ENCODE measurements at regions not wholly inside any gene's neighbourhood (a gene's known extent, or its start where the extent isn't known, plus 50 kb on each side); places are given as distances from the start of the nearest gene placed in this dataset.

- TF ChIP-seq POLR2A (IDR thresholded peaks at IDR 0.05): no peak
- TF ChIP-seq EP300 (IDR thresholded peaks at IDR 0.05): no peak
- no peak for TF ChIP-seq CTCF (IDR thresholded peaks at IDR 0.05)
- no peaks in the 10 kb centered on the region for H3K9me3 ChIP-seq
- H3K27me3 ChIP-seq: no peaks in the 10 kb centered on the region
- H3K4me1 ChIP-seq: peaks cover 0 to 12% (median 0%) of the 10 kb centered on the region in 4 donors
- peak in 1 of 2 donors; percentile 24 for DNase-seq (ENCODE audit: low spot score in 2 of 2)
- H3K4me3 ChIP-seq: no peak overlapping the region
- 61 to 66% methylated on average over 12 of the region's 12 CpGs for WGBS, 2 donors
- H3K36me3 ChIP-seq: no peaks in the 10 kb centered on the region
- H3K27ac ChIP-seq: no peak overlapping the region
Observed at GRCh38 chr4:79623021-79623870, 215.2 kb upstream of the GK2 start.

GRCh38 chr4:79621061-79621460 is 213.0 kb upstream of the GK2 start:
- Histone ChIP-seq H3K27ac (no peak overlapping the region), H3K36me3 (no peaks in the 10 kb centered on the region), H3K4me3 (no peak overlapping the region), H3K4me1 (peaks cover 0 to 8% (median 0%) of the 10 kb centered on the region in 4 donors), H3K27me3 (no peaks in the 10 kb centered on the region), H3K9me3 (no peaks in the 10 kb centered on the region)
- DNase-seq (ENCODE audit: low spot score in 2 of 2): no peak
- WGBS, 2 donors: 88 to 92% methylated on average over 1 of the region's 1 CpG
- TF ChIP-seq CTCF (IDR thresholded peaks at IDR 0.05) (no peak), EP300 (IDR thresholded peaks at IDR 0.05) (no peak), POLR2A (IDR thresholded peaks at IDR 0.05) (no peak)

GRCh38 chr4:79620617-79621016 is 212.6 kb upstream of the GK2 start:
- Histone ChIP-seq H3K4me3 (no peak overlapping the region), H3K4me1 (peaks cover 0 to 8% (median 0%) of the 10 kb centered on the region in 4 donors), H3K9me3 (no peaks in the 10 kb centered on the region), H3K27ac (no peak overlapping the region), H3K36me3 (no peaks in the 10 kb centered on the region), H3K27me3 (no peaks in the 10 kb centered on the region)
- no peak for TF ChIP-seq EP300 (IDR thresholded peaks at IDR 0.05)
- no peak for TF ChIP-seq CTCF (IDR thresholded peaks at IDR 0.05)
- no peak for TF ChIP-seq POLR2A (IDR thresholded peaks at IDR 0.05)
- no peak for DNase-seq (ENCODE audit: low spot score in 2 of 2)

GRCh38 chr4:79613269-79613935 is 205.4 kb upstream of the GK2 start:
- TF ChIP-seq EP300 (IDR thresholded peaks at IDR 0.05) (no peak), CTCF (IDR thresholded peaks at IDR 0.05) (no peak), POLR2A (IDR thresholded peaks at IDR 0.05) (no peak)
- Histone ChIP-seq H3K4me1 (no peaks in the 10 kb centered on the region), H3K9me3 (no peaks in the 10 kb centered on the region), H3K4me3 (no peak overlapping the region), H3K27me3 (no peaks in the 10 kb centered on the region), H3K27ac (no peak overlapping the region), H3K36me3 (no peaks in the 10 kb centered on the region)
- WGBS, 2 donors: 68 to 72% methylated on average over 3 of the region's 3 CpGs
- no peak for DNase-seq (ENCODE audit: low spot score in 2 of 2)

GRCh38 chr4:79611026-79611425 is 203.0 kb upstream of the GK2 start:
- Histone ChIP-seq H3K27ac (no peak overlapping the region), H3K27me3 (no peaks in the 10 kb centered on the region), H3K4me3 (no peak overlapping the region), H3K9me3 (no peaks in the 10 kb centered on the region), H3K36me3 (no peaks in the 10 kb centered on the region), H3K4me1 (no peaks in the 10 kb centered on the region)
- TF ChIP-seq CTCF (IDR thresholded peaks at IDR 0.05): no peak
- TF ChIP-seq POLR2A (IDR thresholded peaks at IDR 0.05): no peak
- TF ChIP-seq EP300 (IDR thresholded peaks at IDR 0.05): no peak
- DNase-seq (ENCODE audit: low spot score in 2 of 2): no peak
- 82 to 87% methylated on average over 5 of the region's 5 CpGs for WGBS, 2 donors

Data from tibial nerve (tissue), 4 donors.